SK-N-SH treated with all-trans-retinoic acid at 6 μM for 48 hours (cell line): ENCODE measurements at regions not wholly inside any gene's neighbourhood (a gene's known extent, or its start where the extent isn't known, plus 50 kb on each side); places are given as distances from the start of the nearest gene placed in this dataset.

ENCODE experiments used
- ARNTL ChIP-seq: fragments of 450-650 bp; formaldehyde crosslinking; IDR thresholded peaks from 2 replicates; pipeline ENCODE4 v1.5.0; 2020; ENCODE audit warnings: low read depth, mild to moderate bottlenecking, moderate library complexity, borderline replicate concordance
- OSR1 ChIP-seq: fragments of 250-450 bp; sonication (Bioruptor Pico); IDR thresholded peaks from 2 replicates; pipeline ENCODE4 v1.8.0; 2022; ENCODE audit warnings: moderate library complexity, mild to moderate bottlenecking, inconsistent platforms
- PPARA ChIP-seq: fragments of 250-450 bp; sonication (Bioruptor Pico); IDR thresholded peaks from 2 replicates; pipeline ENCODE4 v1.5.0; 2020; ENCODE audit warnings: mild to moderate bottlenecking, borderline replicate concordance
- ZC3H10 ChIP-seq: fragments of 250-450 bp; sonication (Bioruptor Pico); IDR thresholded peaks from 2 replicates; pipeline ENCODE4 v1.5.1; 2021; ENCODE audit warnings: mild to moderate bottlenecking, moderate library complexity
- ZFP3 ChIP-seq: fragments of 250-450 bp; sonication (Bioruptor Pico); IDR thresholded peaks from 2 replicates; pipeline ENCODE4 v1.5.0; 2020; ENCODE audit warnings: mild to moderate bottlenecking, moderate library complexity
- TF ChIP-seq, protein P1 (sequence below): fragments of 250-450 bp; sonication (Bioruptor Pico); IDR thresholded peaks from 2 replicates; pipeline ENCODE4 v1.5.1; 2021; ENCODE audit warnings: mild to moderate bottlenecking, moderate library complexity
- TF ChIP-seq, protein P2 (sequence below): fragments of 250-450 bp; sonication (Bioruptor Pico); IDR thresholded peaks from 2 replicates; pipeline ENCODE4 v1.5.1; 2020; ENCODE audit warnings: low read depth, mild to moderate bottlenecking, moderate library complexity
- TF ChIP-seq, protein P3 (sequence below): fragments of 250-450 bp; sonication (Bioruptor Pico); IDR thresholded peaks from 2 replicates; pipeline ENCODE4 v1.8.0; 2021; ENCODE audit warnings: low read depth, mild to moderate bottlenecking, moderate library complexity, borderline replicate concordance
- TF ChIP-seq, protein P4 (sequence below): fragments of 250-450 bp; sonication (Bioruptor Pico); IDR thresholded peaks from 2 replicates; pipeline ENCODE4 v1.8.0; 2020; ENCODE audit warnings: mild to moderate bottlenecking, moderate library complexity, borderline replicate concordance

DNA sequence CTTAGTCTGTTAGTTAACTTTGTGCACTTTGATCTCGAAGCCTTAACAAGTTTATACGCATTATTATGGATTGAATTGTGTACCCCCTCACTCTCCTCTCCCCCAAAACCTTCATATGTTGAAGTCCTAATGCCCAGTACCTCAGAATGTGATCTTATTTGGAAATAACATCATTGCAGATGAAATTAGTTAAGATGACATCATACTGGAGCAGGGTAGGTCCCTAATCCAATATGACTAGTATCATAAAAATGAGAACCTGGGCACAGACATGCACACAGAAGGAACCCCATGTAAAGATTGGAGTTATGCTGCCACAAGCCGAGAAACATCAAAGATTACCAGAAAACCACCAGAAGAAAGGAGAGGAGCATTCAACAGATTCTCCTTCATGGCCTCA, 85.8 kb upstream of the TSC22D1 start:
- TF ChIP-seq ZC3H10 (CRISPR knock-in tag) (no peak), ARNTL (CRISPR knock-in tag) (no peak), PPARA (no peak), ZFP3 (CRISPR knock-in tag) (no peak), OSR1 (CRISPR knock-in tag) (no peak)
- TF ChIP-seq, protein P1, sequence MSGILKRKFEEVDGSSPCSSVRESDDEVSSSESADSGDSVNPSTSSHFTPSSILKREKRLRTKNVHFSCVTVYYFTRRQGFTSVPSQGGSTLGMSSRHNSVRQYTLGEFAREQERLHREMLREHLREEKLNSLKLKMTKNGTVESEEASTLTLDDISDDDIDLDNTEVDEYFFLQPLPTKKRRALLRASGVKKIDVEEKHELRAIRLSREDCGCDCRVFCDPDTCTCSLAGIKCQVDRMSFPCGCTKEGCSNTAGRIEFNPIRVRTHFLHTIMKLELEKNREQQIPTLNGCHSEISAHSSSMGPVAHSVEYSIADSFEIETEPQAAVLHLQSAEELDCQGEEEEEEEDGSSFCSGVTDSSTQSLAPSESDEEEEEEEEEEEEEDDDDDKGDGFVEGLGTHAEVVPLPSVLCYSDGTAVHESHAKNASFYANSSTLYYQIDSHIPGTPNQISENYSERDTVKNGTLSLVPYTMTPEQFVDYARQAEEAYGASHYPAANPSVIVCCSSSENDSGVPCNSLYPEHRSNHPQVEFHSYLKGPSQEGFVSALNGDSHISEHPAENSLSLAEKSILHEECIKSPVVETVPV (CRISPR knock-in tag), result no peak
- TF ChIP-seq, protein P2, sequence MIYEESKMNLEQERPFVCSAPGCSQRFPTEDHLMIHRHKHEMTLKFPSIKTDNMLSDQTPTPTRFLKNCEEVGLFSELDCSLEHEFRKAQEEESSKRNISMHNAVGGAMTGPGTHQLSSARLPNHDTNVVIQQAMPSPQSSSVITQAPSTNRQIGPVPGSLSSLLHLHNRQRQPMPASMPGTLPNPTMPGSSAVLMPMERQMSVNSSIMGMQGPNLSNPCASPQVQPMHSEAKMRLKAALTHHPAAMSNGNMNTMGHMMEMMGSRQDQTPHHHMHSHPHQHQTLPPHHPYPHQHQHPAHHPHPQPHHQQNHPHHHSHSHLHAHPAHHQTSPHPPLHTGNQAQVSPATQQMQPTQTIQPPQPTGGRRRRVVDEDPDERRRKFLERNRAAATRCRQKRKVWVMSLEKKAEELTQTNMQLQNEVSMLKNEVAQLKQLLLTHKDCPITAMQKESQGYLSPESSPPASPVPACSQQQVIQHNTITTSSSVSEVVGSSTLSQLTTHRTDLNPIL (CRISPR knock-in tag), result no peak
- TF ChIP-seq, protein P3, sequence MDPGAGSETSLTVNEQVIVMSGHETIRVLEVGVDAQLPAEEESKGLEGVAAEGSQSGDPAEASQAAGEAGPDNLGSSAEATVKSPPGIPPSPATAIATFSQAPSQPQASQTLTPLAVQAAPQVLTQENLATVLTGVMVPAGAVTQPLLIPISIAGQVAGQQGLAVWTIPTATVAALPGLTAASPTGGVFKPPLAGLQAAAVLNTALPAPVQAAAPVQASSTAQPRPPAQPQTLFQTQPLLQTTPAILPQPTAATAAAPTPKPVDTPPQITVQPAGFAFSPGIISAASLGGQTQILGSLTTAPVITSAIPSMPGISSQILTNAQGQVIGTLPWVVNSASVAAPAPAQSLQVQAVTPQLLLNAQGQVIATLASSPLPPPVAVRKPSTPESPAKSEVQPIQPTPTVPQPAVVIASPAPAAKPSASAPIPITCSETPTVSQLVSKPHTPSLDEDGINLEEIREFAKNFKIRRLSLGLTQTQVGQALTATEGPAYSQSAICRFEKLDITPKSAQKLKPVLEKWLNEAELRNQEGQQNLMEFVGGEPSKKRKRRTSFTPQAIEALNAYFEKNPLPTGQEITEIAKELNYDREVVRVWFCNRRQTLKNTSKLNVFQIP (CRISPR knock-in tag), result no peak
- TF ChIP-seq, protein P4, sequence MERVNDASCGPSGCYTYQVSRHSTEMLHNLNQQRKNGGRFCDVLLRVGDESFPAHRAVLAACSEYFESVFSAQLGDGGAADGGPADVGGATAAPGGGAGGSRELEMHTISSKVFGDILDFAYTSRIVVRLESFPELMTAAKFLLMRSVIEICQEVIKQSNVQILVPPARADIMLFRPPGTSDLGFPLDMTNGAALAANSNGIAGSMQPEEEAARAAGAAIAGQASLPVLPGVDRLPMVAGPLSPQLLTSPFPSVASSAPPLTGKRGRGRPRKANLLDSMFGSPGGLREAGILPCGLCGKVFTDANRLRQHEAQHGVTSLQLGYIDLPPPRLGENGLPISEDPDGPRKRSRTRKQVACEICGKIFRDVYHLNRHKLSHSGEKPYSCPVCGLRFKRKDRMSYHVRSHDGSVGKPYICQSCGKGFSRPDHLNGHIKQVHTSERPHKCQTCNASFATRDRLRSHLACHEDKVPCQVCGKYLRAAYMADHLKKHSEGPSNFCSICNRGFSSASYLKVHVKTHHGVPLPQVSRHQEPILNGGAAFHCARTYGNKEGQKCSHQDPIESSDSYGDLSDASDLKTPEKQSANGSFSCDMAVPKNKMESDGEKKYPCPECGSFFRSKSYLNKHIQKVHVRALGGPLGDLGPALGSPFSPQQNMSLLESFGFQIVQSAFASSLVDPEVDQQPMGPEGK (CRISPR knock-in tag), result no peak
